GM19351 (cell line): ENCODE measurements at regions not wholly inside any gene's neighbourhood (a gene's known extent, or its start where the extent isn't known, plus 50 kb on each side); places are given as distances from the start of the nearest gene placed in this dataset.
A peak's percentile ranks its signal among the peaks of the same experiment; 100 is the strongest.

Experiments
- ATAC-seq: cut with Tn5 transposase; IDR thresholded peaks from one replicate; pipeline ENCODE4 v1.9.1; 2021; ENCODE audit warnings: mild to moderate bottlenecking, moderate library complexity; ENCODE audit not compliant: unreplicated experiment

DNA sequence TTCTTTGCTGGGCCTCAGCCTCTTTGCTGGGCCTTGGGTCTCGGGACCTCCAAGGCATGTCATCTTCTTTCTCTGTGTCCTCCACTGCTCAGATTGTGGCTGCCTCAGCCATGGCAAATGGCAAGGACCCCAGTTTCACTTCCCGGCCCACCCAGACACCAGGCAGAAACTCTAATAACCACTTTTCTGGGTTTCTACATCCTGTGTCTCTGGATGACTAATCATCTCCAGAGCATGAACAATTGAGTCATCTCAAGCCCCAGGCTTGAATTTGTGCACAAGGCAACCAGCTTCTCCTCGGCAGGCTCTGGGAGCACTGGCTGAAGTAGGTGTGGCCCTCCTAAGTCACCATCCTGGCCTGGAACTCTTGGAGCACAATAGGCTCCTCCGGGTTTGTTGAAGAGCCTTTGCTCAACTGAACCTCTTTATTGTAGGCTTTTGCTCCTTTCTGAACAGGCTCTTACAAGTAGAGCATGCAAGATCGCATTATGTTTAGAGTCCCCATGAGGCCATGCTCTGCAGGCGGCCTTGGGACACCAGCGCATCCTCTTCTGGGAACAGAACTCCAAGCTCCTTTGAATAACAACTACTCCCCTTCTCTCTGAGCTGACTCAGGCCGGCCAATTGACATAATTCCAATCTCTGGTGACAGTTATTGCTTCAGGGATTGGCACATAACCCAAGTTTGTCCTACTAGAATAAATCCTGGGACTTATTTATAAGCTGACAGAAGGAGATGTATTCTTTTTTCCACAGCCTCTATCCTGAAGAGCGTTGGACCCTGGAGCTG lies 218.1 kb downstream of the WDR11 start:
- ATAC-seq = peak; percentile 94

- peak; percentile 37 for ATAC-seq
Measured at GRCh38 chr10:121070275-121071070, 219.3 kb downstream of the WDR11 start.

DNA sequence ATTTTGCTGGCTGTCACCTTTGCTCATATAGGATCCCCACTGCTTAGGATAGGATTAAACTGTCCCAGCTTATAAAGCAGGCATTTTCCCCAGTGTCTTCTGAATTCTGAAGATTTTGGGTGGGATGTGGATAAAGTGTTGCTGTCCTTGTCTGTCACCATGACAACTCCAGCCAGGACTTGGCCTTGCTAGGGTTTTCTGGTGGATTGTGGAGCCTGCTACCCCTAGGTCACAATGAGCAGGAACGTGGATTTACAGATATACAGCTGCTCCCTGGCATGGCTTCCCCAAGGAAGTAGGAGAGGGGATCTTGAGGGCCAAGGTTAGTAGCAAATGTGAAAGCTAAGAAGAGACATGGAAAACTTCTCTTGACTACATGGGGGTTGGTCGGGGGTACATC lies 220.7 kb downstream of the WDR11 start:
- ATAC-seq = no peak

DNA sequence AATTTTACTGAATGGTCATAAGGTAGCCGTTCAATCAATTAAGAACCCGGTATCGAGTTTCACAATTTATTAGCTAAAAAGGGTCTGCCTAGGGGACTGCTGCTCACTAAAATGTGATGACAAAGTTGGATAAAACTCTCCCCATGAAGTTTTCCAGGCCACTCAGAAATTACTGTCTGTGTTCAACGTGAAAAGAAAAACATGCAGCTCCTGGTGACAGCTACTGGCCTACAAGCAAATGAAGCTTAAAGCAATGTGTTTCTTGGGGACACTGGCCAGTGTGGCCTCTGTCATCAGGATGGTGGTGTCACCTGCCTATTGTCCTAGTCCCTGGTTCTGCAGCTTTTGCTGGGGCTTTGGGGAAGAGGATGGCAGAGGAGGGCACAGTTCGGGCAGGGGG lies 222.6 kb downstream of the WDR11 start:
- ATAC-seq = no peak

DNA sequence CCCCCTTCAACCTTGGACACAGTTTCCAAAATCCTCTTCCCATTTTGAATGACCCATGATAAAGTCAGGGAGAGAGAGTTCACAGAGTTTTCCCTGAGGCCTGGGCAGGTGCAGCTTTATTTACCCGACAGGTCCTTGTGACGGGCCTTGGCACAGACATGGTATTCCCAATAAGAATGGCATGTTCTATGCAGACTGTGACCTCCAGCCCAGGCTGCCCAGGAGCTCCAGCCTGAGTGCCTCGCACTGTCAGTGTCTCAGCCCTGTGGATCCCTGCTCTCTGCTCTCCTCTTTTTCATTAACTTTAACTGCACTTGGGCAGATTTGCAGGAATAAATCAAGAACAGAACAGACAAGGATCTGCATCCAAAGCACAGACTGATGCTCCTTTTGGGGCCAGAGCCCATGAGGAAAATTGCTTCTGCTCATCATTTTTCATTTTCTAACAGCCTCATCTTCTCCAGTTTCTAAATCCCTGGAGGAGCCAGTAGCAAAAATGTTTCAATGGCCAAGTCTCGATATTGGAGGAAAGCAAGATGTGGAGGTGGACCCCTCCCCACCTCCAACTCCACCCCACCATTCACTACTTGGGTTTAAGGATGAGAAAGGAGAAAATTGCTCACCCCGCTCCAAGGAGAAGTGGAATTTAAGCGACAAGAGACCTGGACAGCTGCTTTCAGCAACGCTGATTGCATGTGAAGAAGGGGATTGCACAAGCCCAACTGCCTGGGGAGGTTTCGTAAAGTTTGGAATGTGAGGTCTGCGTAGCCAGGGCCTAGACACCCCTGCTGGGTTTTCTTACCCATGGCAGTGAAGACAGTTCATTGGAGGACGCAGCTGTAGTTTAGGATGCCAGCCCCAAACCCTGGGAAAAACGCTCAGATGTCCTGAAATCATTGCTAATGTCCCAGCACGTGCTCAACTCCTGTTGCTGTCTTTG lies 225.9 kb downstream of the WDR11 start:
- no peak for ATAC-seq

- ATAC-seq = no peak
Measured at GRCh38 chr10:121078036-121078435, 226.9 kb downstream of the WDR11 start.

- ATAC-seq = no peak
Measured at GRCh38 chr10:121078672-121079102, 227.5 kb downstream of the WDR11 start.

GRCh38 chr10:121079226-121079625 lies 228.1 kb downstream of the WDR11 start:
- no peak for ATAC-seq

DNA sequence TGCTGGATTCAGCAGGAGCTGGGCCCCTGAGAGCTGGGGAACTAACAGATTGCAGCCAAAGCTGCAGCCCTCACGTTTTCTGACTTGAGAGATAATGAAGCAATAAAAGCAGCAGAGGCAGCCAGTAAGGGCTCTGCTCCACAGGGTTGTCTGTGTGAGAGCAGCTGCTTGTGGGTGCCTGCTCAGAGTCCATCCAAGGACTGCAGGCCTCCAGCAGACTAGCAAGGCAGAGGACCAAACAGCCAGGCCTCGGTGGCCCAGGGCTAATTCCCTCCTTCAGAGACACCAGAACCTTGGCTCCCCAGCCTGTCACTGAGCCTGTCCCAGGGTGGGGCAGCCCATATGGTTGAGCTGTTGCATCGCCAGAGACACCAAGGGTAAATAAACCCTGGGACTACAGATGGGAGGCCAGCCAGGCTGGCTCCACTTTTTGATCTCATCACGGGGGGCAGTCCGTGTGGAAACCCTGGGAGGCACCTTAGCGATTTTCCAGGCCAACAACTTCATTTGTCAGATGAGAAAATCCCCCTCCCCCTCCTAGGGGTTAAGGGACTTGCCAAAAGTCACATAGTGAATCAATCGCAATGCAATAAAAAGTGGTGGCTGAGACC lies 229.2 kb downstream of the WDR11 start:
- no peak for ATAC-seq

DNA sequence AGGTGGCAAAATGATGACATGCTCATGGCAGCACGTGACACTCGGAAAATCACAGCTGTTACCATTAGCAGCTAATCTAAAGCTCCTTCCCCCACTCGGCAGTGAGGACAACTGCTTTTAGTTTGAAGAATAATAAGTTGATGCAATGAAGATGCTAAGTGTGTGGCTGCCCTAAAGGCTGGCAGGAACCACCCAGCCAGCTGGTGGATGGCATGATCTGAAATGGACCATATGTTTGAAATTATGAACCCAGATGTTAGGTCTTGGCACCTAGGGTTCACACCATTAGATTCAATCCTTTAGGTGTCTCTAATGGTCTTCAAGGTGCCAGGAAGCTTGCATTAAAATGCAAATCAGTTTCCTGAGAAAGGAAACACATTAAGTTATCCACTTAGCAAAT lies 230.1 kb downstream of the WDR11 start:
- ATAC-seq = no peak

DNA sequence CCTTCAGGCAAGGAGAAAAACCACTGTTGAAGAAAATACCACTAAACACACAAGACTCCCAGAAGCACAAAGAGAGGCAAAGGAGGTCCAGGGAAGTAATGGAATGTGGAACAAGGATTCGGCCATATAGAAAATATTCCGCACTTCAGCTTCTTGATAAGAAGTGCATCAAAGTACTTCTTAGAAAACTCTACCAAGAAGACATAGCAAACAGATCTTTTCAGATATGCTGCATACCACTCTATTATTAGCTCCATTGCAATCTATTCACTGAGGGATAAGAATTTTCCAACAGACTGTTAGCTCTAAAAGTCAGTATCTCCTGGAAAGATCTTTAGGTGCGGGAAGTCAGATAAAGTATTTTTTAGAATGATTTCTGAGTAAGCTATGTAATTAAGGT lies 231.8 kb downstream of the WDR11 start:
- no peak for ATAC-seq

DNA sequence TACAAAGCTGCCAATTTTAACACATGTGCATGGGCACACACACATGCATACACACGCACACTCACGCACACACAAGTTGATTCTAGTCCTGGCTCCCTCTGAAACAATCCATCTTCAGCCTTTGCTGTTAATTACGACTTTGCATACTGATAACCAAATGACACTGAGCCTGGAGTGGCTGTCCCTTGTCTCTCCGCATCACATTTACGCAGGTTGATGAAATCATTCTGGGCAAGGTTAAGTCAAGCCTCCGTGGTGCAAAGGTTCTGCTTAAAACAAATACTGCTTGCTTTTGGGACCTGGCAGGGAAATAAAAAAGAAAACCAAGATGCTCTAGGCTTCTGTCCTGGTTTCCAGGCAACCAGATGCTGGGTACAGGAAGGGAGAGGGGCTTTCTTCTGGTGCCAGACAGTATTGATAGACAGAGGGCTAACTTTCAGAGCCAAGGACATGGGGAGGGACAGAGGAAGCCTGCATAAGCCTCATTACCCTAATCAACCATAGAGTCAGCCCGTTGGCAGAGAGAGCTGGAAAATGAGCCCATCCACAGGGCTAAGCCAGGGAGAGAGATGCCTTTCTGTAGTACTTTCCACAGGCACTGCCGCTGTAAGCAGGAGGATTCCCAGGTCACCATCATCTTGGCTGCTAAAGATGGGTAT lies 233.0 kb downstream of the WDR11 start:
- no peak for ATAC-seq

- ATAC-seq = no peak
Measured at GRCh38 chr10:121084675-121085070, 233.5 kb downstream of the WDR11 start.

- ATAC-seq = no peak
Measured at GRCh38 chr10:121085367-121085766, 234.2 kb downstream of the WDR11 start.

DNA sequence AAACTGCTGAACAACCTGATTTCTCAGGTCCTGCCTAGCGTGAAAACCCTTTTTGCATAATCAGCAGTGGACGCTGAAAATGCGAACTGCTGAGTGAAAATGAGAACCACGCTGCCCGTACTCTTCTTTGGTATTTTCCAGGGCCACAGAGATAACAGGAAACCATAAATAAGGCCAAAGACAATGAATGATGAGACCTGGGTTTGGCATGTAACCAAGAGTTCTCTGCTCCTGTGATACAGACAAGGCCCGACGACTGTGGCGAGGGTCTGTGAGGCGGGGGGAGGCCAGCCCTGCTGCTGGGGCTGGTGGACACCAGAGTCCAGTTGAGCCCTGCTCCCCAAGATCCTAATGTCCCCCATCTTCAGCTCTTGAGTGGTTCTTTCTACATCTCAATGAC lies 236.0 kb downstream of the WDR11 start:
- ATAC-seq = no peak

GRCh38 chr10:121087688-121088087 lies 236.5 kb downstream of the WDR11 start:
- no peak for ATAC-seq

- ATAC-seq = no peak
Measured at GRCh38 chr10:121088524-121088923, 237.4 kb downstream of the WDR11 start.

DNA sequence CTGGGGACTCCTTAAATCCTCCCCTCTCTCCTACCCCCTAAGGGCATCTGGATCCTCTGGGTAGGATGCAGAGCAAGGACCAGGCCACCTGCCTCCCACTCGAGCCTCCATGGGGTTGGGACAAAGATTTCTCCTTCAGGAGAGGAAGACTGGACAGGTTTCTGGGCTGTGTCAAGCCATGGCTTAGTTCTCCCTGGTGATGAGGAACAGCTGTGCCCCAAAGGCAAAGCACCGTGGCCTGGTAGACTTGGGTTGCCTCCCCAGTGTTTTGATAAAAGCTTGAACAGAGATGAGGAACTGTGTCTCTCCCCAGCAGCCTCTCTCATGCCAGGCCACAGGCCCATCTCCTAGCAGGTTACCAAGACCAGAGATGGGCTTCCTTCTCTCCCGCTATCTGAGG lies 238.3 kb downstream of the WDR11 start:
- no peak for ATAC-seq

- no peak for ATAC-seq
Measured at GRCh38 chr10:121091961-121092719, 241.0 kb downstream of the WDR11 start.

DNA sequence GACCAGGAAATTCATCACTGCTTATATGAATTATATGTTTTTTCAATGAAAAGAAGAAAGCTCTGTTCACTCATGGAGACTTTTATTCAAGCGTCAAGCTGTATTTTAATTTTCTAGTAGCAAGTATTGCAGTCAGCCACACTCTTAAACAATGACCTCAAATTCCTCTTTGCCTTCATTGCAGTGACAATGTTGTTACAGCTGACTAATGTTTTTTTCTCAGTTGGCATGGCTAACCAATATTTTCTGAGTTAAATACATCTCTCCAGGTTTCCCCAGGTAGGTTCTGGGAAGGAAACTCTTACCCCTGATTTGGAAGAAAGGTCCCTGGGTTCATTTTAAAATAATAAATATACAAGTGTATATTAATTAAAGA lies 241.5 kb downstream of the WDR11 start:
- ATAC-seq = no peak
